Epithelial cell of proximal tubule (primary cell): ENCODE measurements at regions not wholly inside any gene's neighbourhood (a gene's known extent, or its start where the extent isn't known, plus 50 kb on each side); places are given as distances from the start of the nearest gene placed in this dataset.

Experiments used
- DNase-seq: peaks from one replicate; pipeline ENCODE4 v3.0.0-alpha.2; 2011; ENCODE audit warnings: low read depth
- H3K4me3 ChIP-seq: 2 replicates; pipeline ENCODE4 v1.5.1; 2011; ENCODE audit warnings: low read depth, mild to moderate bottlenecking, low read length
- CTCF ChIP-seq: conservative IDR thresholded peaks from 2 replicates; pipeline ENCODE4 v1.5.1; 2012; ENCODE audit warnings: low read depth, mild to moderate bottlenecking, low read length

DNA sequence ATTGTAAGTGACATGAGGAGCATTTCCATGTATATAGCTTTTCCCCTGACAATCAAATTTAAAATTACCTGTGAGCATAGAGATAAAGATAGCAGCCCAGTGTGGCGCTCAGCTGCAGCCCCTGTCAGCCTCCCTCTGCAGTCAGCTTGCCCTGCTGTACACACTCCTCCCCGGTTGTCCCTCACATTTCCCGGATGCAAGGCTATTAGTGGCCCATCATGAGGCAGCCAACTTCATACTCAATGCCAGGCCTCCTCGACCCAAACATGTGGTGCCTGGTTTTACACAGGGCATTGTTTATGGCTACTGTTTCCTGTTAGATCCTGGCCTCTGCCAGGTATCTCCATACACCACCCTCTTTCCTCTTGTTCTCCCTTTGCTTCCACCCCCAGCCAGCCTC is 116.1 kb upstream of the SH3BP4 start:
- DNase-seq: no peak
- TF ChIP-seq CTCF: no peak
- no peak overlapping the region for H3K4me3 ChIP-seq

DNA sequence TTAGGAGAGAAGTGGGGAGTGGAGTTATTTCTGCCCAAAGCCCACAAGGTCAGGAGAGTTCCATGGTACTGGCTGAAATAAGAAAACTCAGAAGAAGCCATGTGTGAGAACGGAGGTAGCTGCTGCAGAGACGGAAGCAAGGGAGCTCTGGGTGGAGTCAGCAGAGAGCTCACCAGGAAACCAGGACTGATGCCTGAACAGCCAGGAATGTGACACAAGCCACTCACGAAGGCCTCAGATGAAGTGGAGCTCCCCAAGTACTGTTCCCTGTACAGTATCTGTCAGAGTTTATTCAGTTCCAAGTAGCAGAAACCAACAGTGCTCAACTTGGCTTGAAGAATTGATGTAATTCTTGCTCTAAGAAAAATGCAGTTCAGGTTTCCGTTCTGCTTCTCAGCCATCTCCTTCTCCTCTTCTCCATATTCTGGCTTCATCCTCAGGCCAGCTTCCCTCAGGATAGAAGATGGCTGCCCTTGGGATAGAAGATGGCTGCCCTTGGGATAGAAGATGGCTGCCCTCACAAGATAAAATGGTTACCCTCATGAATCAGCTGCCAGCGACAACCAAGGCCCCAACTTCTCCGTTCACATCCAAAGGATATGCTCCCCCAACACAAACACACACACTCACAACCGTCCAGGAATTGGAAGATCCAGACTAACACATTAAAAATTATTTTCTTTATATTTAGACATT is 117.4 kb upstream of the SH3BP4 start:
- no peak for DNase-seq
- H3K4me3 ChIP-seq: no peak overlapping the region
- no peak for TF ChIP-seq CTCF

GRCh38 chr2:234830853-234831252 is 121.0 kb upstream of the SH3BP4 start:
- no peak for DNase-seq
- no peak overlapping the region for H3K4me3 ChIP-seq
- no peak for TF ChIP-seq CTCF

GRCh38 chr2:234829074-234829455 is 122.8 kb upstream of the SH3BP4 start:
- no peak for DNase-seq
- no peak for TF ChIP-seq CTCF
- no peak overlapping the region for H3K4me3 ChIP-seq

DNA sequence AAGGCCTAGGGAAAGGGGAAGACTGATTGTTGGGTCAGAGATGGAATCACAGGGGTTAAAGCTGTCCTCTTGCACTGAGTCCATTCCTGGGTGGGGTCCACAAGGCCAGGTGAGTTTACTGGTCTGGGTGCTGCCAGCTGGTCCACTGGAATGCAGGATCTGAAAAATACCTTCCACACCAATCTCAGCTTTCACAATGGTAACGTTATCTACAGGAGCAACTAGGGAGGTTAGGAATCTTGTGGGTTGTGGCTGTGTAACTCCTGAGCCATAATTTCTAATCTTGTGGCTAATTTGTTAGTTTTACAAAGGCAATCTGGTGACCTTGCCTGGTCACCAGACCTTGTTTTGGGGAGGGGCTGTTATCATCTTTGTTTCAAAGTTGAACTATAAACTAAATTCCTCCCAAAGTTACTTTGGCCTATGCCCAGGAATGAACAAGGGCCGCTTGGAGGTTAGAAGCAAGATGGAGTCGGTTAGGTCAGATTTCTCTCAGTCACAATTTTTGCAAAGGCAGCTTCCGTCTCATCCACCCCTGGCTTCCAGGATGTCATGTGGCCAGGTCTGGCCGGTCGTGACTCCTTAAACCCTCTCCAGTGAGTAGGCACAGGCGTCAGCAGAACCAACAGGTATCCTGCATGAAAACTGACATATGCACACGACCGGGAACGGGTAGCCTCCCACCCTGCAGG is 123.3 kb upstream of the SH3BP4 start:
- no peak overlapping the region for H3K4me3 ChIP-seq
- DNase-seq: no peak
- no peak for TF ChIP-seq CTCF

DNA sequence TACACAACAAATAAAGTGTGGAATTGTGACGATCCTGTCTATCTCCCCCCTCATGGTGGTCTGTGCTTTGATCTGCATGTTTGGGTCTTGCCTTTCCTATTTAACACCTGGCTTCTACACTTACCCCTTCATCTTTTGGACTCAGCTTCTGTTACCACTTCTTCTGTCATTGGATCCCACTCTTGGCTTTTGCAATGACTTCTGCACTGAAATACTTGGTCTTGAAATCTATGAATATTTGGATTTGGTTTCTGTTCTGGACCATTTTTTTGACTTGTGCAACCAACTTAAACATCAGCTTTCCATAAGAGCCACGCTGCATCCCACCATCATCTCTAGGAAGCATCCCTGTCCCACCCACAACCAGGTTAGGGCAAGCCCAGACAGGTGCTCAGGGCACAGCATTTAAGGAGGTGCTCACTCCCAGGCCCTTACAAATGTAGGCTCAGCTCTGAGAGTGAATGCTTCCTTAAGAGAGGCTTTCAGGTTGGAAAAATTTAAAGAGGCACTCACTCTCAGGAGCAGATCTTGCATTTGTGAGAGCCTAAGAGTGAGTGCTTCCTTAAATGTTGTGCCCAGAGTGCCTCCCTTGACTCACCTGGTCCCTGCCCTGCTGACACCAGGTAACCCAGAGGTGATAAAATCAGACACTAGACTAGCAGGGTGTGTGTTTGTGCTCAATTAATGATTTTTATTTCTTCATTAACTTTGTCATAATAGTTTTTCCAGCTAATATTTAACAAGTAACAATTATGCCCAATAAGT is 124.5 kb upstream of the SH3BP4 start:
- H3K4me3 ChIP-seq: no peak overlapping the region
- no peak for DNase-seq
- no peak for TF ChIP-seq CTCF
